Suprapubic skin (tissue), 4 donors: ENCODE measurements at regions not wholly inside any gene's neighbourhood (a gene's known extent, or its start where the extent isn't known, plus 50 kb on each side); places are given as distances from the start of the nearest gene placed in this dataset.

Experiments used
- DNase-seq, 2 donors: peaks; one replicate each; pipeline ENCODE4 v3.0.0-alpha.2; 2019; ENCODE audit warnings: low spot score in 2 of 2
- H3K27ac ChIP-seq: fragments of 200-600 bp; sonication (generic); one replicate; pipeline ENCODE4 v1.5.1; 2019
- H3K27me3 ChIP-seq: fragments of 200-600 bp; sonication (generic); one replicate; pipeline ENCODE4 v1.5.1; 2019
- H3K36me3 ChIP-seq: fragments of 200-600 bp; sonication (generic); one replicate; pipeline ENCODE4 v1.5.1; 2019
- H3K4me1 ChIP-seq: fragments of 200-600 bp; sonication (generic); one replicate; pipeline ENCODE4 v1.5.1; 2019
- H3K4me3 ChIP-seq: fragments of 200-600 bp; sonication (generic); one replicate; pipeline ENCODE4 v1.5.1; 2019; ENCODE audit warnings: mild to moderate bottlenecking
- H3K9me3 ChIP-seq: fragments of 200-600 bp; sonication (generic); one replicate; pipeline ENCODE4 v1.5.1; 2019
- EP300 ChIP-seq: sonication (generic); formaldehyde crosslinking; IDR thresholded peaks from one replicate; pipeline ENCODE4 v1.6.1; 2017; ENCODE audit warnings: antibody characterized with exemption
- POLR2A ChIP-seq, 2 donors: fragments of 450-650 bp; IDR thresholded peaks; one replicate each; pipeline ENCODE4 v1.6.1; 2017; ENCODE audit warnings: antibody characterized with exemption in 2 of 2, mild to moderate bottlenecking in 2 of 2, moderate library complexity in 2 of 2
- POLR2AphosphoS5 ChIP-seq, 3 donors: sonication (generic); formaldehyde crosslinking; IDR thresholded peaks; one replicate each; pipeline ENCODE4 v1.6.1; 2017; ENCODE audit warnings: antibody characterized with exemption in 3 of 3
- WGBS: methylation state at CpG from one replicate; pipeline ENCODE4 v1.1.5; 2018; 5-methylcytosine and 5-hydroxymethylcytosine counted together
- TF ChIP-seq, protein P1 (sequence below), 2 donors: fragments of 200-600 bp in 1 of 2; fragments of 450-650 bp in 1 of 2; sonication (generic) in 1 of 2; IDR thresholded peaks; one replicate each; pipeline ENCODE4 v1.5.1; 2016 to 2019; ENCODE audit warnings: antibody characterized with exemption in 2 of 2, mild to moderate bottlenecking in 1 of 2, moderate library complexity in 1 of 2

DNA sequence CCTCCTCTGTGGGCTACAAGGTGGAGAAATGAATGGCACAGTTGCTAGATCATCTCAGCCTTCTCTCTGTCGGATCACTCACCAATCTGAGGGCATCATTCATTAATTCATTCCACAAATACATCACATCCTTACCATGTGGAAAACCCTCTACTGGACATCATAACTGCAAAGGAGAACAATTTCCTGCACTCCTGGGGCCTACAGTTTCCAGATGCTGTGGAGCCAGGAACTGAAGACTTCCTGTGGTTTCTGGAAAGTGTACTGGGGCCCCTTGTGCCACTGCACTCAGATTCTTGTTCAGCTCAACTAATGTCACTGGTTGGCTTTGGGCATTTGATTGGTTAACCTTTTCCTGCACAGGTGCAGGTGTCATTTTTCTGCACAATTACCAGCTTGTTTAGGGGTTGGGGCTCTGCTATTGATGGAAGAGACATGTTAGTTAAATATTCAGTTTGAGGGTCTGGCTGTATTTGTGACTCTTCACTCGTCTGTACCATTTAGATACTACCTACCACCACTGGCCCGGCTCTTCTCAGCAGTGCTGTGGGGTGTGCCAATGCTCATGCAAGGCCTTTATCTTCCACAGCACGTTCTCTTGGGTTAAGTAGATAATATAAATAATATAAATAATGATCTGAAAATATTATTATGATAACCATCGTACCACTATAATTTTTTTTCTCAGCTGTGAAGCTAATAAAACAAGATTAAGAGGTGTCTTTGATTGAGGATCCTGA, 427.3 kb downstream of the TSN start:
- H3K27ac ChIP-seq: no peak overlapping the region
- H3K27me3 ChIP-seq: no peaks in the 10 kb centered on the region
- DNase-seq: no peak
- H3K4me1 ChIP-seq: no peaks in the 10 kb centered on the region
- no peaks in the 10 kb centered on the region for H3K36me3 ChIP-seq
- WGBS: 74% methylated on average over 5 of the region's 5 CpGs
- H3K4me3 ChIP-seq: no peak overlapping the region
- TF ChIP-seq POLR2AphosphoS5 (IDR thresholded peaks at IDR 0.05) (no peak), POLR2A (IDR thresholded peaks at IDR 0.05) (no peak), EP300 (no peak)
- TF ChIP-seq, protein P1, sequence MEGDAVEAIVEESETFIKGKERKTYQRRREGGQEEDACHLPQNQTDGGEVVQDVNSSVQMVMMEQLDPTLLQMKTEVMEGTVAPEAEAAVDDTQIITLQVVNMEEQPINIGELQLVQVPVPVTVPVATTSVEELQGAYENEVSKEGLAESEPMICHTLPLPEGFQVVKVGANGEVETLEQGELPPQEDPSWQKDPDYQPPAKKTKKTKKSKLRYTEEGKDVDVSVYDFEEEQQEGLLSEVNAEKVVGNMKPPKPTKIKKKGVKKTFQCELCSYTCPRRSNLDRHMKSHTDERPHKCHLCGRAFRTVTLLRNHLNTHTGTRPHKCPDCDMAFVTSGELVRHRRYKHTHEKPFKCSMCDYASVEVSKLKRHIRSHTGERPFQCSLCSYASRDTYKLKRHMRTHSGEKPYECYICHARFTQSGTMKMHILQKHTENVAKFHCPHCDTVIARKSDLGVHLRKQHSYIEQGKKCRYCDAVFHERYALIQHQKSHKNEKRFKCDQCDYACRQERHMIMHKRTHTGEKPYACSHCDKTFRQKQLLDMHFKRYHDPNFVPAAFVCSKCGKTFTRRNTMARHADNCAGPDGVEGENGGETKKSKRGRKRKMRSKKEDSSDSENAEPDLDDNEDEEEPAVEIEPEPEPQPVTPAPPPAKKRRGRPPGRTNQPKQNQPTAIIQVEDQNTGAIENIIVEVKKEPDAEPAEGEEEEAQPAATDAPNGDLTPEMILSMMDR (IDR thresholded peaks at IDR 0.05): no peak
- H3K9me3 ChIP-seq: no peaks in the 10 kb centered on the region

- no peak for TF ChIP-seq POLR2A (IDR thresholded peaks at IDR 0.05)
- TF ChIP-seq, protein P1 (IDR thresholded peaks at IDR 0.05): no peak
- no peak for TF ChIP-seq EP300
- no peak for TF ChIP-seq POLR2AphosphoS5 (IDR thresholded peaks at IDR 0.05)
- no peak for DNase-seq
- Histone ChIP-seq H3K9me3 (no peaks in the 10 kb centered on the region), H3K4me1 (no peaks in the 10 kb centered on the region), H3K4me3 (no peak overlapping the region), H3K27me3 (no peaks in the 10 kb centered on the region), H3K36me3 (no peaks in the 10 kb centered on the region), H3K27ac (no peak overlapping the region)
These were observed 428.4 kb downstream of the TSN start for GRCh38 chr2:122183890-122184289.

GRCh38 chr2:122186761-122187222, 431.3 kb downstream of the TSN start:
- no peaks in the 10 kb centered on the region for H3K27me3 ChIP-seq
- no peak for DNase-seq
- H3K4me3 ChIP-seq: no peak overlapping the region
- H3K9me3 ChIP-seq: no peaks in the 10 kb centered on the region
- H3K27ac ChIP-seq: no peak overlapping the region
- no peaks in the 10 kb centered on the region for H3K4me1 ChIP-seq
- 58% methylated on average over 9 of the region's 9 CpGs for WGBS
- H3K36me3 ChIP-seq: no peaks in the 10 kb centered on the region
- no peak for TF ChIP-seq POLR2A (IDR thresholded peaks at IDR 0.05)
- TF ChIP-seq, protein P1 (IDR thresholded peaks at IDR 0.05): no peak
- TF ChIP-seq POLR2AphosphoS5 (IDR thresholded peaks at IDR 0.05): no peak
- no peak for TF ChIP-seq EP300

DNA sequence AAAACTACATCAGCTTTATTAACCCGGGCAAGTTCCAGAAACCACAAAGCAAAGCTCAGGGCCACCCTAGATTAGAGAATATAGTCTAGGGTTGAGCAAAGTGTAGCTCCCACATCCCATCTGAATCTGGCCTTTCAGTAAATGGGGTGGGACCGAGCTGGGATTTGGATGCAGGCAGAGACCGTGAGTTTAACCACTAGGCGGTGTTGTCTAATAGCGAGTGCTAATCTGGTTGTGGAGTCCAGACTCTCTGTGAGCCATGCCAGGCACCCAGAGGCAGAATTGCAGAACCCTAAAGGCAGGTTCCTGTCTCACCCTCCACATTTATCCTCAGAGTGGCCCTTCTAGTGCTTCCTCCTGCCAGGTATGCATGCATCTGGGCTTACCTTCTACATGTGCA, 435.9 kb downstream of the TSN start:
- DNase-seq: no peak

GRCh38 chr2:122193622-122194021, 438.2 kb downstream of the TSN start:
- no peak for DNase-seq
- WGBS: 75% methylated on average over 6 of the region's 6 CpGs
- no peaks in the 10 kb centered on the region for H3K4me1 ChIP-seq
- H3K36me3 ChIP-seq: no peaks in the 10 kb centered on the region
- H3K27ac ChIP-seq: no peak overlapping the region
- TF ChIP-seq POLR2A (IDR thresholded peaks at IDR 0.05) (no peak), EP300 (no peak), POLR2AphosphoS5 (IDR thresholded peaks at IDR 0.05) (no peak)
- TF ChIP-seq, protein P1 (IDR thresholded peaks at IDR 0.05): no peak
- H3K4me3 ChIP-seq: no peak overlapping the region
- H3K27me3 ChIP-seq: no peaks in the 10 kb centered on the region
- no peaks in the 10 kb centered on the region for H3K9me3 ChIP-seq

More for the DNA sequence above, 435.9 kb downstream of the TSN start:
- H3K27me3 ChIP-seq: no peaks in the 10 kb centered on the region
- TF ChIP-seq POLR2AphosphoS5 (IDR thresholded peaks at IDR 0.05): no peak
- TF ChIP-seq POLR2A (IDR thresholded peaks at IDR 0.05): no peak
- TF ChIP-seq, protein P1 (IDR thresholded peaks at IDR 0.05): peak in 1 of 2 donors; percentile 3
- TF ChIP-seq EP300: no peak
- no peaks in the 10 kb centered on the region for H3K4me1 ChIP-seq
- H3K36me3 ChIP-seq: no peaks in the 10 kb centered on the region
- no peaks in the 10 kb centered on the region for H3K9me3 ChIP-seq
- no peak overlapping the region for H3K27ac ChIP-seq
- H3K4me3 ChIP-seq: no peak overlapping the region
- 79% methylated on average over 4 of the region's 5 CpGs for WGBS
